PC-9 (cell line): ENCODE measurements at regions not wholly inside any gene's neighbourhood (a gene's known extent, or its start where the extent isn't known, plus 50 kb on each side); places are given as distances from the start of the nearest gene placed in this dataset.

Experiments
- CTCF ChIP-seq: fragments of 200-600 bp; sonication (generic); conservative IDR thresholded peaks from 2 replicates; pipeline ENCODE4 v1.6.1; 2017; ENCODE audit warnings: mixed run types, antibody characterized with exemption, mild to moderate bottlenecking, moderate library complexity
- EZH2 ChIP-seq: fragments of 200-600 bp; sonication (generic); IDR thresholded peaks from 2 replicates; pipeline ENCODE4 v1.8.0; 2017; ENCODE audit warnings: antibody characterized with exemption, low read depth

GRCh38 chr7:19293431-19293830 is 148.2 kb upstream of the FERD3L start:
- TF ChIP-seq CTCF, result no peak
- TF ChIP-seq EZH2, result no peak
